ENCODE measurements at regions not wholly inside any gene's neighbourhood (a gene's known extent, or its start where the extent isn't known, plus 50 kb on each side); places are given as distances from the start of the nearest gene placed in this dataset.

DNA sequence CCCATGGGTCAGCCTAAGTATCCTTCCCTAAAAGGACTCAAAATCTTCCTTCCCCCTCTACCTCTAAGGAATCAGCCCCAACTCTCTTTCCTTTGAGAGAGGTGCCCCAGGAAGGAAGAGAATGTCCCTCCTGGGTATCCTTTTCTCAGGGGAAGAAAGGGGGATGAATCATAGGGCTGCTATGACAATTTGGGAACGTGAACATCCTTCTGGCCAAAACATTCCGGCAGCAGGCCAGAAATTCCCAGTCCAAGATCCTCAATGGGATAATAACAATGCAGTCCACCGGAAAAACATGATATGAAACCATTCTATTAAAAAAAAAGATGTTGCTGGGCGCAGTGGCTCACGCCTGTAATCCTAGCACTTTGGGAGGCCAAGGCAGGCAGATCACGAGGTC, 50.8 kb upstream of the CACNA2D3 start:
- no peak for DNase-seq

DNA sequence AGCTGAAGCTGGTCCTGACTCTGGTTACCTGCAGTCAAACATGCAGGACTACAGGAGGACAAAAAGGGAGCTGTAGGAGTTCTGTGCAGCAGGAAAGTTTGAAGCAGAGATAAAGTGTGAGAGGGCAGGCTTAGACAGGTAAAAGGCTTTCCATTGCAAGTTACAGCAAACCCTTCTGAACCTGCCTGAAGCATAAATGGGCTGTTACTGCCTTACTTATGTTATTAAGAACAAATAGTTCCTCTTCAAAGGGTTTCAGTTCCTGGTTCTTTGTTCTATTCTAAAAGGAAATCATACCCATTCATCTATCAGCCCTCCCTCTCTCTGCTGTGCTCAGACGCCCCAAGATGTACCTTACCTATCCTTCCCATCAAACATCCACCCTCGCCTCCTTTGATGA, 52.4 kb upstream of the CACNA2D3 start:
- no peak for DNase-seq

DNA sequence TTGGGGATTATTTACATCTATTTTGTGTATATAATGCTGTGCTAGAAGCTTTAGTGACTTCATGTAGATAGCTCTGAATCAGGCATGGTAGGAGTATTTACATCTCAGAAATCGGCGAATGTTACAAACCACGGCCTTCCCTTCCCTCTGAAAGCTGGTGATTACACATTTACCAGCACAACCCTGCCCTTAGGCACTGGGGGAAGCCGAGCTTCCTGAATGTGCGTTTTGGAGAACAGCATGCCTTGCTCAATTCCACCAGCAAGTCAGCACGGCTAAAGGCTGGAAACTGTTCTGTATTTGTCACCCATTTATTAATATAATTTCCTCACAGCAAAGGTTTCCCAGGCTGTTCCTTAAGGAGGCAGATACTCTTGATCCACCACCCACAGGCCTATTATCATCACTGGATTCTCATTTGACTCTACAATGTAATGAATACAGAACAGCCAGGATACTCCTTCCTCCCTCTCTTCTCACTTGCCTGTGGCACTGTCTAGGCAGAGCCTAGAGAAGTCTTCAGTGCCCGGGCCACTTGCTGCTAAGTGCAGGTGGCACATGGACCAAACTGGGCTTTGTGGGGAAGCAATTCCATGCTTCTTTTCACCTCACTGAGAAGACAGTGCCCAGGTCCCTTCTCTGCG, 55.2 kb upstream of the CACNA2D3 start:
- DNase-seq: no peak

DNA sequence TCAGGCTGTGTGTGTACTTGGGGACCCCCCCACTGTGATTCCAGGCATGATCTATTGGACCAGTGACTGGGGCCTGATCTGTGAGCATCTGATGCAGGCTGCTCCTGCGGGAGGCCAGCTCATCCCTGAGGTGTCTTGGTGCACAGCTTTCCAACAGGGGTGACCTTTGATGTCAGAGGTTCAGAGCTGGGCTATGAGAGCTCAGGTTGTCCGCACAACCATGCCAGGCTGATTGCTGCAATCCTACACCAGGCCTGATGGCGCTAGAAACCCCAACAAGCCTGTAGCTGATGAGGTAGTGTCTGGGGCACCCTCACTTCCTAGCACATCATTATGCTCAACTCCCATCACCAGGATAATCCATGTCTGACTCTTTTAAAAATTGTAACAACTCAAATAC, 56.1 kb upstream of the CACNA2D3 start:
- no peak for DNase-seq

DNA sequence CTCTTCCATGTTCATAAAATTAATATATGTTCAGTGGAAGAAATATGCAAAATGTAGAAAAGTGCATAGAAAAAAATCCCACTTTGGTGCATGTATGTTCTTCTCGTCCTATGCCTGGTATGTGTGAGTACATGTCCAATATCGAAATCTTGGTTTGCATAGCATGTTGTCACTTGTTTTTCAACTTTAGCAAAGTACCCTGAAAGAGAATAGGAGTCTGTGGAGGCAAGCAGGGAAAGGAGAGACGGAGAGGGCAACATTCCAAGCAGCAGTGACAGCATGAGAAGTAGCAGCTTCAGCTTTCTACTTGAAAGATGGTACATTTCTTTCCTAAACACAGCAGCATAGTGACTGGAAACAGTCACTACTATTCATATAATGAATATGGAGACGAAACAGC, 56.8 kb upstream of the CACNA2D3 start:
- DNase-seq: no peak

DNA sequence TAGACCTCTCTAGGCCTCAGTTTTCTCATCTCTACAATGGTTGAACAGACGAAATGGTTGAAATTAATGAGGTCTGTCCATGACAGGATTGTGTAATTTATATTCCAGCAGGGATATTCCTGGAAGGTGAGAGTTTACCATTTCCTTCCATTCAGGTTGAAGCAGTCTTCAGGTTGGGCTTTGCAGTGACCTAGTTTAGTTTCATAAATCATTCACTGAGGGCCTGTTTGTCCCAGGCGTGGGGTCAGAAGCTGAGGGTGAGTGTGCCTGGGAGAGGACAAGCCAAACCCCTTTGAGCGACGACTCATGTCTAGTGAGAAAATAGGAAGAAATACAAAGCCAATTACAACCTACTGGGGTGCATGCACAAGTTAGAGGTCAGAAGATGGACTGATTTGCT, 57.2 kb upstream of the CACNA2D3 start:
- no peak for DNase-seq

DNA sequence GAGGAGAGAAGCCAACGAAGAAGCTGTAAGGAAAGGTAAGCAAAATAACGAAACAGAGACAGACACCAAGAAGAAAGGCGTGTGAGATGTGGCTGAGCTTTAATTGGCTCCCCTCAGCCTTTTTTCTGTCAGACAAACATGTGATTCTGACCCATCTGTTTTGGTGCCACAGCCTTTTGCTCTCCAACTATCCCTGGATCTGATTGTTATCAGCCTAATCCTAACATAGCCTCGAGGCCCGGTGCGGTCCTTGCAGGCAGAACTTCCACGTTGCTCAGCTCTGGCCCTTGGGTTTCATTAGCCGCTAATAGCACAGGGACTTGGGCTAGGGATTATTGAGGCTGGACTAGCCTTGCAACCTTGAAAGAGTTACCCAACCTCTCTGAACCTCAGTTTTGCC, 57.9 kb upstream of the CACNA2D3 start:
- DNase-seq: no peak

DNA sequence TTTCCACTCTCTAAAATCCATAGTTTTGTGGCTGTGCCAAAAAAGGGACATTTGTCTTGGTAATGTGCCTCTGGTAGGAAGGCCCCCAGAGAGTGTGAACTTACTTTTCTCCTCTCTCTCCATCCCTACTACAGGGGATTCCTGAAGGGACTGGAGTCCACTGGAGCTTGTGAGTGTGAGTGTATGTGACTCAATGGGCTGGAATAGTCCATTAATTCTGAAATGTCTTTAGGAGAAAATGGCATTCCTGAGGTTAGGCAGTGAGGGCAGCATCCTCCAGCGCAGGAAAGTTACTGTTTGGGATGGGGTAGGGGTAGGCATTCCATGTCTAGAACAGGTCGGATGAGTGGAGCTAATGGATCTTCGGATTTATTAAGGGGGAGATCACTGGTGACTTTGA, 59.8 kb upstream of the CACNA2D3 start:
- DNase-seq: no peak

DNA sequence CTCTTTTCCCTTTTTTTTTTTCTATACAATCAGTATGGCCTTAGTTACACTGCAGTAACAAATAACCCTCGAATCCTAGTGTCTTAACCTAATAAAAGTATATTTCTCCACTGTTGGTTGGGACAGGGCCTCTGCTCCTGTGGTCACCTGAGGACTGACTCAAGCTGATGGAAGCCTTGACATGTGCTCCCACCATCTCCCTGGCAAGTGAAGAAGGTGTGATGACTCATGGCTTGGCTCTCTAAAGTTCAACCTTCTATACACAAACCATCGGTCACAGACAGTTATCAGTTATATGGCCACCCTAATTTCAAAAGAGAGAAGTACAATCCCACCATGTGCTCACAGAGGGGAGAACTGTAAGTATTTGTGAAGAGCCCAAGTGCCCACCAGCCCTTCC, 65.8 kb upstream of the CACNA2D3 start:
- no peak for DNase-seq

DNA sequence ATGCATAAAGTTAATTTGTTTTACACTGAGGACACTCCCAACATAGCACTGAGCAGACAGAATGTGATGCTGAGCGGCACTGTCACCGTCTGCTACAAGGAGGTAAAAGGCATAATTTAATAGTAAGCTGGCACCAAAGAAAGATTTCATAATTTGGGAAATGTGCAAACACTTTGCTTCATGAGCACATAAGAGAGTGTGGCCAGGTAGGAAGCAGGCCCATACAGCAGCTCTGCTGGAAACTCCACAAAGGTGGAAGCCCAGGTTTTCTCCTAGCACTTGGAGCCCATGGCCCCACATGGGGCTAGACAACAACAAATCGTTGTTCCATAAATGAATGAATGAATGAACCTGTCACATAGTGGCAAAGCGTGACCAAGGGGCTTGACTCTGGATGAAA, 68.5 kb upstream of the CACNA2D3 start:
- DNase-seq: no peak

DNA sequence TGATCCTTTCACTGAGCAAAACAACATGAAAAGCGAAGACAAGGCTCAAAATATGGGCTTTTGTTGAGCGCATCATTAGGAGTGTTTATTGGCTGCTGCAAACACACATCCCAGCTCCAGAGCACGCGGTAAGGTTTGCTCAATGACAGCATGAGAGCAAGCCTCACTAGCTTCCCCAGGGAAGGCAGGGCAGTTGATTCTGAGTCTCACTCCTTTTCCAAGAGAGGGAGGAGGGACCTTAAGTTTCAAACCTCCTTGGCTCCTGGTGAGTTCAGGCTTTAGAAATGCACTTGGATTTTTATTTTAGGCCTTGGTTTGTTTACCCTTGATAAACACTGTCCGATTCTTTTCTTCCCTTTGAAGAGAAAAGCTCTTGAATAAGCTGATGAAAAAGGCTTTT, 69.1 kb upstream of the CACNA2D3 start:
- DNase-seq: no peak

DNA sequence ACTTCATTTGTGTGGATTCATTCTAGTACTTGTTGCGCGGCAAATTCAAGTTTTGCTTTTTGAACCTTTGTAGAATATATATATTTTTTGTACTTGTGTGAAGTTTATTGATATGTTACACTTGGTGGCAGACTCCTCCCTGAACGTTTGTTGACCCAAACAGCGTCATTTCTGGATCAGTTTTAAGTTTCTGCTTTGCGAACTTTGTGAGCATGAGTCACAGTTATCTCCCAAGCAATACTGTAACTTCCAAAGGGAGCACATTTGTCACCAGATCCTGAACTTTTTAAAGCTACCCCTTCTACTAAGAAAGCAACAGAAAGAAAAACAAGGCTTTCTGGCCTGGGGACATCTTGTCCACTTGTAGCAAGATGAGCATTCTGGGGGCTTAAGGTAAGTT, 74.8 kb upstream of the CACNA2D3 start:
- DNase-seq: no peak

DNA sequence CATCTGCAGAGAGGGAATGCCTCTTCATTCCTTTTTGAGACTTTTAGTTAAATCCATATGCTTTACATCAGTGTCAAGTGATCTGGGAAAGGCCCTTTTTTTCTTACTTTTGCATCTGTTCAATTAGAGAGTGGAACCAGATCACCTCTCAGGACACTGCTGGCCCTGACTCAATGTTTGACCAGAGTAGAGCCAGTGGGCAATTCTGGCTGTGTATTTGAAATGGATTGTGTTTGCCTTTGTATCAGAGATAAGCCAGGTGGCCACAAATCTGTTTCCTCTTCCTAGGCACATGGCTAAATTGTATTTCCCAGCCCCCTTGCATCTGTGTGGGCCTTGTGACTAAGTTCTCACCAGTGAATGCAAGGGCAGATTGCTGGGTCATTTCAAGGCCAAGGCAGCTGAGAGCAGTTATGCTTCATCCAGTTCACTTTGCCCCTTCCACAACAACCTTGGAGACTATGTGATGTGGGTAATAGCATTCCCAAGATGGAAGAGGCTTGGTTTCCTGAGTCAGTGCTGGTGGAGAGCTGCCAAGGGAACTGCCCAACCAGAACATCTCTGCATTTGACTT, 75.6 kb upstream of the CACNA2D3 start:
- no peak for DNase-seq

DNA sequence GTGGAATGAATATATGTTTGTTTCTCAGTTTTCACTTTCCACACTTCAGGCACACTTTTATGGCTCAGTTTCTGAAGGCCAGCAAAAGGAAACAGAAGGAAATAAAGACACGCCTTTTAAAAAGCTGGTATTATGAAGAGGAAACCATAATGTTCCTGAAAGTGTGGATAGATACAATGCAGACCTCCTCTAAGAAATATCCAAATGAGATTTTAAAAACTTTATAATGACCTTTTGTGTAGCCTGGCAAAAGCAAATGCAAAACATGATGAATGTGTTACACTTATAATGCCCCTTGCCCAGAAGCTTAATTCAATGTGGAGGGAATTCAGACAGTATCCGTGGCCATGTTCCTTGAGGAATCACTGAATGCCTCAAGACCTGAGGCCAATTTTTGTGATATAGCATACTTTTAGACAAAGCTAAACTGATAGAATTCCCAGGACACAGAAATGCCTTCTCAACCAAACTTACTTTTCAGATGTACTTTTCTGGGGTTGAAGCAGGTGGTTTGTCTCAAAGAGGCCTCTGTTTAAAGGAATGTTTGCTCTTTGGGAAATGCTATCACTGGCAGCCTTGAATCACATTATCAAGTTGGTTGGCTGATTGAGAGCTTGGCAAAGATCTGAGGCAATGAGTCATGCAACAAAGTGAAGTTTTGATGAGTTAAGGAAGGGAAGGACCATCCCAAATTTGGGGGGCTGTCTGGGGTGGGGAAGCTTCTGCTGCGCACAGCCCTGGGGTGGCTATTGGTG, 77.1 kb upstream of the CACNA2D3 start:
- DNase-seq: no peak

DNA sequence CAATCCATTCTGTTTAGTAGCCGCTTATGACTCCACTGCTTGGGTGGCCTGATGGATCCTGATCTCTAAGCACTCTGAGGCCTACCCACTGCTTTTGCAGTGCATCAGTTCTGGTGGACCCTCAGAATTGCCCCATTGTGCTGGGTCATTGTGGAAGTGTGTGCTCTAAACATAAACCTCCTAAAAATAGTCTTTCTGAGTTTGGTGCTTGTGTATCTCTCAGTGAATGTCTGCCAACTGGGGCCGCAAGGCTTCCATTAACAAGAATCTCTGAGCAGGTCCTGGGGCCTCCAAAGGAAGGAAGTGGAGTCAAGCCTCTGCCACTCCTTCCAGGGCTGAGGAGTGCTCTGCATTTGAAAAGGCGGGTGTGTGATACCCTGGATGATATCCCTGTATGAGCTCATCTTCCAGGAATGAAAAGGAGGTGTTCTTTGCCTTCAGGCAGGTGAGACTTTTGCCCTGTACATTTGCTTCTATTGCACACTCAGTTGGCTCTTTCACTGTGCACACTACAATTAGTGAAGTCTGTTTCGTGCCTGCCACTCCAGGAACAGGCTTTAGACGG, 80.0 kb upstream of the CACNA2D3 start:
- no peak for DNase-seq

DNA sequence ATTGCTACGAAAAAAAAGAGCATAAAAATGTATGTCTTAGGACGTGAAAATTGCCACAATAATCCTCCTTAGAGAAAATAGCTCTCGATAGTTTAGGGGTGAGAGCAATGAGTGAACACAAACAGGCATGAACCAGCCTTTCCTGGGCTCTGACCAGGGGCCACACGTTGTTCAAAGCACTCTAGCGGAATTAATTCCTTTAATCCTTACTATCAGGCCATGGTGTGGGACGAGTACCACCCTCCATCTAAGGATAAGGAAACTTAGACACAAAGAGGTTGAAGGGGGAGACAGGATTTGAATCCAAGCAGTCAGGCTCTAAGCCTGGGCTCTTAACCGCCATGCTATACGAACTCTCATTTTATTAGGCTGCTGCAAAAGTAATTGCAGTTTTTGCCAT, 81.9 kb upstream of the CACNA2D3 start:
- DNase-seq: no peak

DNA sequence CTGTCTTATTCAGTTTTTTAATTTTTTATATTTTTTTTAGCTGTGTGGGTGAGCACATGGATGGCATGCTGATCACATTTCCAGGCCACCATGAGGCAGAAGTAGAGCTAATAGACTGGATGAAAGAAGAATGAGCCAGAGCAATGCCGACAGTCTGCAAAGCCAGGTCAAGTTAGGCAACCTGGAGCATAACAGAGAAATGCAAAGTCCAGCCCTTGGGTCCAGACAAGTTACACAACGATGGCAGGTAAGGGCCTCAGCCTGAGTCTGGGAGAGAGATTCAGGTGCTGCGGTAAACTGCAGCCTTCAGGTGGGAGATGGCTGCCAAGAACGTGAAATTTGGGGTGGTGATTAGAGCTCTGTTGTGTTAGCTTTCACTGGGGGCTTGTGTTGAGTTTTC, 84.0 kb upstream of the CACNA2D3 start:
- no peak for DNase-seq

DNA sequence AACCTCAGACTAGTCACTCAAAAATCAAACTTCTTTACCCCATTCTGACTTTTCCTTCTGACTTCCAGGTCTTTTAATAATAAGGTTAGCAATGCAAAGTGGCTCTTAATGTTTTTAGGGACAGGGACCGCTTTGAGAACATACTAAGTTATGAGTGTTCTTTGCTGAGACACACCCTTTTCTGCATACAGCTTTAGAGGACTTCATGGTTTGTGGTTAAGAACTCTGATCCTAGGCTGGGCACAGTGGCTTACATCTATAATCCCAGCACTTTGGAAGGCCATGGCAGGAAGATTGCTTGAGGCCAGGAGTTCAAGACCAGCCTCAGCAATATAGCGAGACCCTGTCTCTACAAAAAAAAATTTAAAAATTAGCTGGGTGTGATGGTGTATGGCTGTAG, 85.8 kb upstream of the CACNA2D3 start:
- no peak for DNase-seq

DNA sequence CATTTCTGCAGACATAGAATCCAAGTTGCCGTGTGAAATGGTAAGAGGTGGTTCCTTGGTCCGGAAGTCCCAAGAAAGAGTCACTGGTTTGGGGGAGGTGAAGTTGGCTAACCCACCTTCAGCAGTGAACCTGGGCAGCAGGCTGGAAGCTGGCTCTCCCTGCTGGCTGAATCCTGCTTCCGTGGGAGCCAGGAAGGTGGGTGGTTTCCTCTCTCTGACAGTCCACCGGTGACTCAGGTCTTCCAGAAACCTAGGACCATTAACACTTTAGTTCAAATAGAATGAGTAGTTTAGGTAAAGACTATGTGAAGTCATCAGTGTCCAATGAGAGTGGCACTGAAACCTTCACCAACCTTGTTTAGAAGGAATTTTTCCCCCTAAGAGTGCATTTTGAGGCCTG, 87.4 kb upstream of the CACNA2D3 start:
- no peak for DNase-seq

DNA sequence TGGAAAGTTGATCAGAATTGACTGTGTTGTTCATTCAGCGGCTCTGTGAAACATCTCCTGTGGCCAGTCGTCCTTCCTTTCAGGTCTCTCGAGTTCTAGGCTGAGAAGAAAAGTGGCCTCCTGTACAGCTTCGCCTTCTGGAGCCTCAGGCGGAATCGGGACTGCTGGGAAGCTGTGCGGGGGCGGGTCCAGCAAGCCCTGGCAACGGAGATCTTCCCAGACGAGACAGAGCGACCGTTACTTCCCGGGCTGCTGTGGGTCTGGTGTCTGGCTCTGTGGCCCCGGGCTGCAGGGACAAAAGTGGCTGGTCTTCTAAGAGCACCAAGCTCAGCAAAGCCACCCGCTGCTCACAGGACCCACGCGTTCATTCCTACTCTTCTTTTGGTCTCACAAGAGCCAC, 88.6 kb upstream of the CACNA2D3 start:
- DNase-seq: no peak

DNA sequence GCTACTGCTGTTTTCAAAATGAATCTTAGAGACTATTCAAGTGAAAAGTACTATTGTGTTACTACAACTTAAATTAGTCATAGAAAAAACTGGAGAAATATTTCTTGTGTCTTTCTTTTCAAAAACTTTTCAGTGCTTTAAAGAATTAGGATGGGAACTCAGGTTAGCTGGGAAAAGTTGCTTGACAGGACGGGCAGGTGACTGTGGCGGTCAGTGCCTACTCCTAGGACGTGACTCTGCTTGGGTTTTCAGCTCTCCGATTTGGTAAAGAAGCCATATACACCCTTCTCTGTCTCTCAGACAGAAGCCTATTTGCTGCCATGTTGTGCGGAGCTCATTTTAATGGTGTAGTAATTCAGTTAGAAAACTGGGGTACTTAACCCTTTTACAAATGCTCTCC, 89.8 kb upstream of the CACNA2D3 start:
- DNase-seq: no peak

DNA sequence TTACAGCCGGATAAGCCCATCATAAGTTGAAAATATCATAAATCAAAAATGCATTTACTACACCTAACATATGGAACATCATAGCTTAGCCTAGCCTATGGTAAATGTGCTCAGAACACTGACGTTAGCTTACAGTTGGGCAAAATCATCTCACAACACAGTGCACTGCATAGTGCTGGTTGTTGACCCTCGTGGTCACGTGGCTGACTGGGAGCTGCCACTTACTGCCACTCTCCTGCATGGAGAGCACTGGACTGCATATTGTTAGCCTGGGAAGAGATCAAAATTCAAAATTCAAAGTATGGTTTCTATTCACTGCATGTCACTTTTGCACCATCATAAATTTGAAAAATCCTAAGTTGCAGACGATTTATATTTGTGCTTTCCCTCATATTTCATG, 94.0 kb upstream of the CACNA2D3 start:
- DNase-seq: no peak

DNA sequence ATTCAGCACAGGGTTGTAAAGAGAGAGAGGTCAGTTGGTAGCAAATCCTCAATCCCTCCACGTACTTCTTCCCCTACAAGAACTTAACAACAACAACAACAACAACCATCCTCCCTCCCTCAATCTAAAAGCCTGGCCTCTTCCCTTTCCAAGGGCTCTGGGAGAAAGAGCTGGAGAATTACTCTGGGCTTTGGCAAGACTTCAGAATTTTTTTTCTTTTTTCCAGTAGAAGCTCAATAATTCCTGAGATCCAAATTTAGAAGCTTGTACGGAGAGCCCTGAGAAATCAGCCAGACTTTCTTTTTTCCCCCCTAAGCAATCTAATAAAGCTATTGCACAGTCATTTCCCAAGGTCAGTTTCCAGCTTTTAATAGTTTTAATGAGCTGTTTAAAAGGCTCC, 95.8 kb upstream of the CACNA2D3 start:
- no peak for DNase-seq

DNA sequence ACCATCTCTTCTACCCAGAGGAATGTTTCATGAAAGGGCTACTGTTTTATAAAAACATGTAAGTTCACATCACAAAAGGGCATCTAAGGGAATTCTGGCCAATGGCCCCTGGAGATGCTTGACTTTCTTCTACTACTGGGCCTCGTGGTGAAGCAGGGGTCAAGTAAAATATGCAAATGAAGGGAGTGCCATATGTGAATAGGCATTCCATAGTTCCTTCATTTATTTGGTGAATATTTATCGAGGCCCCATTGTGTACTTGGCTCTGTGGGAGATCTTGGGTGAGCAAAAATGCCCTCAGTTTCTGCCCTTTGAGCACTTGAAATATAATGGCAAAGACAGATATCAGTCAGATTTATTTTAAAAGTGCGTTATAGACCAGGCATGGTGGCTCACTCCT, 101.3 kb upstream of the CACNA2D3 start:
- no peak for DNase-seq
